ENCODE measurements at regions not wholly inside any gene's neighbourhood (a gene's known extent, or its start where the extent isn't known, plus 50 kb on each side); places are given as distances from the start of the nearest gene placed in this dataset.

DNA sequence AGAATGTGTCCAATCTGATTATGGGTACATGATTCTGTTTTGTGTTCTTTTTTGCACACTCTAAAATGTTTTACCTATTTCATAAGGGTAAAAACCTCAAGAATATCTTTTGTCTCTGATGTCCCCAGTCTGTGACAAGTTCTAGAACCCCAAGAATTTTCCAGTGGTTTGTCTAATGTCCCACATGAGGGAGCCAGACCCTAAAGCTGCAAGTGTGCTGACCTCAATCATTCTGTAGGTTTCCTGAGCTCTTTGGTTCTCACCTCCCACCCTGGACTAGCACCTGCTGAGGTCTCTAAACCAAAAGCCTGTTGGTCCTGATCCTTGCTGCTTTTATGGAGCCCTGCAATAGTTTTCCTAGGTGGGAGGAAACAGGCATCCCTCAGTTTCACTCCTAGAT is 149.8 kb upstream of the MPPED2 start:
- TF ChIP-seq, protein P1, sequence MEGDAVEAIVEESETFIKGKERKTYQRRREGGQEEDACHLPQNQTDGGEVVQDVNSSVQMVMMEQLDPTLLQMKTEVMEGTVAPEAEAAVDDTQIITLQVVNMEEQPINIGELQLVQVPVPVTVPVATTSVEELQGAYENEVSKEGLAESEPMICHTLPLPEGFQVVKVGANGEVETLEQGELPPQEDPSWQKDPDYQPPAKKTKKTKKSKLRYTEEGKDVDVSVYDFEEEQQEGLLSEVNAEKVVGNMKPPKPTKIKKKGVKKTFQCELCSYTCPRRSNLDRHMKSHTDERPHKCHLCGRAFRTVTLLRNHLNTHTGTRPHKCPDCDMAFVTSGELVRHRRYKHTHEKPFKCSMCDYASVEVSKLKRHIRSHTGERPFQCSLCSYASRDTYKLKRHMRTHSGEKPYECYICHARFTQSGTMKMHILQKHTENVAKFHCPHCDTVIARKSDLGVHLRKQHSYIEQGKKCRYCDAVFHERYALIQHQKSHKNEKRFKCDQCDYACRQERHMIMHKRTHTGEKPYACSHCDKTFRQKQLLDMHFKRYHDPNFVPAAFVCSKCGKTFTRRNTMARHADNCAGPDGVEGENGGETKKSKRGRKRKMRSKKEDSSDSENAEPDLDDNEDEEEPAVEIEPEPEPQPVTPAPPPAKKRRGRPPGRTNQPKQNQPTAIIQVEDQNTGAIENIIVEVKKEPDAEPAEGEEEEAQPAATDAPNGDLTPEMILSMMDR (conservative IDR thresholded peaks at IDR 0.05 in 1 of 2, IDR thresholded peaks at IDR 0.05 in 1 of 2; ENCODE audit: low read depth in 1 of 2, low read length in 2 of 2), result no peak
- TF ChIP-seq EZH2 (IDR thresholded peaks at IDR 0.05; ENCODE audit: low read length, missing control alignments), result no peak

Data from fibroblast of lung (primary cell).